NK-92 treated with Interleukin-12 subunit alpha and Interleukin-12 subunit beta, amount 100 ng/mL, for 24 hours (cell line): ENCODE measurements at regions not wholly inside any gene's neighbourhood (a gene's known extent, or its start where the extent isn't known, plus 50 kb on each side); places are given as distances from the start of the nearest gene placed in this dataset.

ENCODE experiments used
- DNase-seq: peaks from one replicate; lab custom pipeline; 2025; lab: John Stamatoyannopoulos, UW

DNA sequence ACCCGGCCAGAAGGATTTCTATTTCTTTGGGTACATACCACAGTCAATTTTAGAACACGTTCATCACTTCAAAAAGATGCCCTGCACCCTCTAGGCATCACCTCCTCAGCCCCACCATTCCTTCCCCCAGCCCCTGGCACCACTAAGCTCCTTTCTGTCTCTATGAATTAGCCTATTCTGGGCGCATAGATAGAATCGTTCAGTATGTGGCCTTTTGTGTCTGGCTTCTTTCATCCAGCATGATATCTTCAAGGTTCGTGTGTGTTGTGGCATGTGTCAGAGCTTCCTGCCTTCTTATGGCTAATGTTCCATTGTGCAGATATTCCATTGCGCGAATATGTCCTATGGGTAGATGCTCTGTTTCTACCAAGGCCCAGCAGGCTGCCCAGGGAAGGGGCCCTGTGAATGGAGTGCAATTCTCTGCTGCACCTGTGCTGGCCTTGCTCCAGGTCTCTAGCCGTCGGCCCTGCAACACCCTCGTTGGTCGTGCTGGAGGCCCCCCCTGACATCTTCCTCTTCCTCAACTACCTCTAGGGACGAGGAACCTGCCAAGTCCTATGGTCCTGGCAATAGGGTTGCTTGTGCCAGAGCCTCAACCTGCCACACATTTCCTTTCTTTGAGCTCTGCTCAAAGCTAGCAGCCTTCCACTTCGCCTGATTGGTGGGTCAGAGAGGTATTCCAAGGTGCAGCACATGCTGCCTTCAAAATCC lies 113.5 kb downstream of the RIPK4 start:
- DNase-seq = no peak

DNA sequence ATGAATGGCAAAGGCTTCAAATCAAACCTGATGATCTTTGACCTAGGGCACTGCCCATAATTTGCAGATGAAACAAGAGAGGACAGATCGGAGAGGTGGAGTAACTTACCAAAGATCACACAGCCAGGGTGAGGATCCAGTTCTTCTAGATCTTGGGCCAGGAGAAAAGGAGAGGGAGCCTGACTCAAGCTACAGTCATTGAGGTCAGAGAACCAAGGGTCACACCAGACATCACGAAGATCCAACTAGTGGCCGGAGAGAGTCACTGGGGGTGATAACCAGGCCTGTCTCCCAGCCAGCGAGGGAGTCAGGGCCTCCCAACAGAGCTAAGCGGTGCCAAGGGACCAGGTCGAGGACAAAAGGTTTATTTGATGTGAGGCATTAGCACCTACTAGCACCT lies 115.0 kb downstream of the RIPK4 start:
- DNase-seq = no peak

DNA sequence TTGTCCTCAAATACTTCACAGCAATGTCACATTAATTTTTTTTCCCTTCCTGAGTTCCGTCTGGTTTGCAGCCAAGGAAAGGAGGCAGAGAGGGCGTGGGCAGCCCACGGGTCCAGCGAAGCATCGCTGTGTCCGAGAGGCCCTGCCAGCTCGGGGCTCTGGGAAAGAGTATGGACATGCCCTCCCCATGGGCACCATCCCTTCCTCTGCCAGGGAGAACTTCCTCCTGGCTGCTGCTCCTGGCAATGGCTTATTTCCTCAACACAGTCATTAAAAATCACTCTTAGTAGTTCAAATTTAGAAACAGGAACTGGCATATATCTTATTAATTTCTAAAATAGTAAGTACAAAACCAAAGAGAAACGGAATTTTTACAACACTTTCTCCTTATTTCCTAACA lies 115.4 kb downstream of the RIPK4 start:
- DNase-seq = no peak

DNA sequence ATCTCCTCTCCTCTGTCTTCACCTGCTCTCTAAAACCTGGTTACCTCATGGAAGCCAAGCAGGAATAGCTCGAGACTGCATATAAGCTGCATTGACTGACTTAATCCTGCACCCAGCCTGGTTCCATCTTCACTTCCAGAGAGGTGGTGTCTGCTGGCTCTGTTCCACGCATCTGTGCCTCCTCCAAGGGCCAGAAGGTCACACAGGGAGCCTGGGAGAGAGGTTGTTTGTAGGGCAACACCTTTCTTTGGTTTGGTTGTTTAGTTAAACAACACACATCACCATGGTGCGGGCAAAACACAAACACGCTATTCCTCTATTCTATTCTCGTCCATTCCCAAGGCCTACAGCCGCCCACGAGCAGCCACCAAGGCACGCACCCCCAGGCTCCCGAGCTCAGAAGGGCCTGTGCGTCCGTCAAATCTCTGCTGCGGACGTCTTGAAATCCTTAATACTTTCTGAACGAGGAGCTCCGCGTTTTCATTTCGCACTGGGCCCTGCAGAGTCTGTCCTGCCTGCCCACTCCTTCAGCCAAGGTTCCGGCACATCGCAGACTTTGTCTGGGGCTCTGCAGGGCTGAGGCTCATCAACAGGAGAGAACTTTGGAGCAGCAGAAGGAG lies 116.2 kb downstream of the RIPK4 start:
- DNase-seq = no peak

DNA sequence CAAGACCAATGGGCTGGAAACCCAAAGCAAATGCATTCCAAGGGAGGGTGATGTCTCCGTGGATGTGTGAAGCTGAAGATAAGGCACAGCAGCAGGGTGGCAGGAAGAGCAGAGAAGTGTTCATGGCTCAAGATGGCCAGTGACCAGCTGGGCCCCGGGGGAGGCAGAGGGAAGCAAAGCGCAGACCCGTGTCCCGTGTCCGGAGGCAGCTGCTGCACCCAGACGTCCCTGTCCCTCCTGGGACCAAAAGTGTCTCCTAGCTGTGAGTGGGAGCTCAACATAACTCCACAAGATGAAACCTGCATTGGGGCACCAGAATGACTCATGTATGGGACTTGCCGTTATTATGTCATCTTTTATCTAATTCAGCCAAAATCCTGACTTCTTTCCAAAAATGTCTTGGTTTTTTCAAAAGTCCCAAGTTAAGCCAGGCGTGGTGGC lies 118.2 kb downstream of the RIPK4 start:
- DNase-seq = no peak

DNA sequence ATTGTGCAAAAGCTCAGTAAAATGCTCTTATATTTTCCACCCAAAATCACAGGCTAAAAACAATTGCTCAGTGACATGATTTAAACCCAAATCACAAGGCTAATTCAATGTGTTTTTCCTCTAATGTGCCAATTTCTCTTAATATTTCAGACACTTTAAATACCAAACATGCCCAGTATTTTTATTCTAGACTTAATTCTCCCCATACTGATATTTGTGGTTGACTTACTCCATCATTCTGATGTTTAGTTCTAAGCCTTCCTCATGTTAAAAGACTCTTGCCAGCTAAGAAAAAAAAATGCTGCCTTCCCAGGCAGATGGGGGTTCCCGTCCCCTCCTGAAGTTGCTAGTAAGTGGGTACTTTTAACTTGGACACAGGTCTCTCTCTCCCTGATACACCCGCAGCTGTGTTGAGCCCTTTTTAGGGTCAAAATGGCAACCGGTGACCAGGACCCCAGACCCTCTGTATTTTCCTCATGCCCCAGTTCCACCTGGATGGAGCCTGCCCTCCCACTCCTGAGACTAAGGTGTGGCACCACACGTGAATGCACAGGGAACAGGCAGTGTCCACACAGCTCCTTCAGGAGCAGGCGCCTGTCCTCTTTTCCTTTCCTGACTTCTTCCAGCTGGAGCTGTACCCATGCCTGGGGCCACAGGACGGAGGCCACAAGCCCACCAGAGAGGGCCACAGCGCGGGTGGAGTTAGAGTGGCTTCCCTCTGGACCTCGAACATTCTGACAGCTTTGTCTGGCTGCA lies 118.9 kb downstream of the RIPK4 start:
- DNase-seq = no peak

DNA sequence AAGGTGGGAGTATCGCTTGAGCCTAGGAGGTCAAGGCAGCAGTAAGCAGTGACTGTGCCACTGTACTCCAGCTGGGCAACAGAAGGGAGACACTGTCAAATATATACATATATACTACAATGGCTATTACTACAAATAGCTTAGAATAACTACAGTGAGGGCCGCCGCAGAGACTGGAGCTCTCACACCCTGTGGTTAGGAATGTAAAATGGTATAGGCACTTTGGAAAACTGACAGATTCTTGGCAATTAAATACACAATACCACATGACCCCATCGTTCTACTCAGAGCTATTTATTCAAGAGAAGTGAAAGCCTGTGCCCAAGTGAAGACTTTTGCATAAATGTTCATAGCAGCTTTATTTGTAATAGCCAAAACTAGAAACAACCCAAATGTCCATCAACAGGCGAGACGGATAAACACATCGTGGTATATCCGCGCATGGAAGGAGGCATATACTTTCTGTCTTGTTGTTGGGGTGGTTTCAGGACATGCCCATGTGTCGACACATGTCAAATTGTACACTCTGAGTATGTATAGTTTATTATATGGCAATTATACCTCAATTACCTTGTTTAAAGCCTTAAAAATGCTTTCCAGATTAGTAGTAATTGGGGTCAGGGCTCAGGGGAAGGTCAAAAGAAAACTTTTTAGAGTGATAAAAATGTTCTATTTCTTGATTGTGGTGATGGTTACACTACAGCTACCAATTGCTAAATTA lies 123.4 kb downstream of the RIPK4 start:
- DNase-seq = no peak

DNA sequence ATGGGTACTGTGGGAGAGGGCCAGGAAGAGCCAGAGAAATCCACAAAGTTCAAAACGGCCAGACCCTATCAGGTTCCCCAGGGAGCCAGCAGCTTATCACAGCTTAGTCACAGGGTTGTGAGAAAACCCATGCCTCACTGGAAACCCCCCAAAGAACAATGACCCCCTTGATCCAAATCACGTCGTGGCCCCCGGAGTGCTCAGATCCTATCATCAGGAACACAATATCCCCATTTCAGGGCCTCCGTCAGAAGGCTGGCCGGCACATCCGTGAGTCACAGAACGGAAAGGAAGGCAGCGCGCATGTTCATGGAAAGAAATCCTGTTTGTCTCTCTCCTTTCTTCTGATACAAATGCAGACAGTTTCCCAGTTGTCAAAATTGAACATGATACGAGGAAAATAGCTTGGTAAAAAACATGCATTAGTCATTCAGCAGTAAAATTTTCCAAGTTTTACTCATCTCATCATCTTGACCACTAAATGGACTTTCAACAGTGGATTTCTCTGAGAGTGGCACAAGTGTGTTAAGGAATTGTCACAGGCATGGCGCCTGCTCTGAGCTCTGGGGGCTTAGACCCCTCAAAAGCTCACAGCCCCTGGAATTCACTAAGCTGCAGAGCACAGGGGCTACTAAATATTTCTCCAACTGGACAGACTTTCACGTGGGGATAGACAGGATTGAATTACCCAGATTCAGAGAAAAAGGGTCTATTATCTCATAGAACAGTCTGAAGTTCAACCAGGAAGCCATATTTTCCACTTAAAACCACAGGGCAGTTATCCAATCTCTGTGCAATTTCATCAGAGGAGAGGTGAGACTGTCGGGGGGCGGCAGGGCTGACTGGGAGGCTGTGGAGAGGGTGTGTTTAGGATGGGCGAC lies 124.8 kb downstream of the RIPK4 start:
- no peak for DNase-seq

DNA sequence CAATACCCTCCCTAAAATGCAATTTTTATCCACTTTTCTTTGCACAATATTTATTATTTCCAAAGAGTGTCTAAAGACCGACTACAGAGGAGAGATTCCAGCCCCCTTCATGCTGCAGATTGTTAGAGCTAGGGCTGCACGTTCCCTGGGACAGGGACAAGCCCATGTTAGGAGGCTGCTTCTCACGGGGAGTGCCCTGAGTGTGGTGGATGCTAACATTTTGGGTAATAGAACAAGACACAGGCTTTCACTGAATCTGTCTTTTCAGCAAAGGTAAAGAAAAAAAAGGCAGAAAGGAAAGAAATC lies 125.4 kb downstream of the RIPK4 start:
- no peak for DNase-seq

DNA sequence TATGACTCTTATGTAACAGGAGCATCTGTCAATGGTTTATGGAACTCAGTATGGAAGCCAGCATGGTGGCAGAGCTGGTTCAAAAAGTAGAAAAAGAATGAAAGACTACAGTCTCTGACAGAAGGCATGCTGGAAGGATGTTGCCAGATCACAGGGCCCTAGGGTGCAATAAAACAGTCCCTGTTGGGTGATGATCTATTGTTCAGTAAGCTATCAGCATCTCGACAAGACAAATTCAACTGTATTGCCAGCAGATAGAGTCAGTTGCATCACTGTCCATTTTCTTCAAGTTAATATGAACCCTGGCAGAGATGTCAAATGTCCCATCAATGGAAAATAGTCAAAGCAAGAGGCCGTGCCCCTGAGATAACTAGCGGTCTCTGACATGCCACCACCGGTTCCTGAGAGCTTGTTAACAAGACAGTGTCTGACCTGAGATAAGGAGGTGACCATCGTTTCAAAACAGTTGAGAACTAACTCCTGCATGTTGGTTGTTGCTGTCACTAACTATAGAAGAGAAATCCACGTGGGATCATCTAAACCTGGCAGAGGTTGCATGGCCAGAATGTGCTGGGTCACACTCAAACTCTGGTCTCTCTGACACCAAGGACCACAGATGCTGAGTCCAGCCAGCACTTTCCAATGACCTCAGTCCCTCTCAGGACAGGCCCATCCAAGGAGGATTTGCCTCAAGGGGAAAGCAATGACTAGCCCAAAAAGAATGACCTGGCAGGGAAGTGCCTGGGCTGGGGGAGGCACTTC lies 125.9 kb downstream of the RIPK4 start:
- no peak for DNase-seq

DNA sequence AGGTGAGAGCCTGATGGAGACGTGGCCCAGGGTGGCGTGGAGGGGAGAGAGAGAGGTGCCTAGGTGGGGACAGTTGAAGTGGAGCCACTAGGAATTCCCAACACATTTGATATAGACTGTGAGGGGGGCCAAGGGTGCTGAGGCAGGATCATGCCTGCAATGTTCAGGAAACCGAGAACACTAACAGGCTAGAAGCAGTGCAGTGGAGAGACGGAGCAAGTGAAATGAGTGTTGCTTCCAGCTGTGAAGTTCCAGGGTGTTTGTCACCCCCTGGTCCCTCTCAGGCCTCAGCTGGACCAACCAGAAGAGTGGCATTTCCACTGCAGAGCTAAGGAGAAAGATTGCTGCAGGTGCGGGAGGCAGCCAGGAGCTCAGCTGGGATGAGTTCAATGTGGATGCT lies 127.1 kb downstream of the RIPK4 start:
- no peak for DNase-seq

DNA sequence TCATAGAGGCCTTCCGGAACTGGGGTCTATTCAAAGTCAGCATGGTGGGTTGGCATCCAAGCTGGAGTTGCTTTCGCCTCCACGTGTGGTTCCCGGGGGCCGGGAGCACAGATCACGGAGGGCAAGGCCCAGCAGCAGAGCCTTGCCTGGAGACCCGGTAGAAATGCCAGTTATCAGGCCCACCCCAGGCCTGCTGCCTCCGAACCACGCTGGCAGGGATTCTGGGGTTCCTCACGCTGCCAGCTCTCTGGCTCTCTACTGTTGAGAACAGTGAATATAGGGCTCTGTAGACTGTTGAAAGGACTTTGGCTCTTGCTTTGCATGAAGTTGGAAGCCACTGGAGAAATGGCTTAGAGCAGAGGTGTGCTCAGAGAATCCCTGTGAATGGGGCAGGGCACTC lies 127.5 kb downstream of the RIPK4 start:
- no peak for DNase-seq

DNA sequence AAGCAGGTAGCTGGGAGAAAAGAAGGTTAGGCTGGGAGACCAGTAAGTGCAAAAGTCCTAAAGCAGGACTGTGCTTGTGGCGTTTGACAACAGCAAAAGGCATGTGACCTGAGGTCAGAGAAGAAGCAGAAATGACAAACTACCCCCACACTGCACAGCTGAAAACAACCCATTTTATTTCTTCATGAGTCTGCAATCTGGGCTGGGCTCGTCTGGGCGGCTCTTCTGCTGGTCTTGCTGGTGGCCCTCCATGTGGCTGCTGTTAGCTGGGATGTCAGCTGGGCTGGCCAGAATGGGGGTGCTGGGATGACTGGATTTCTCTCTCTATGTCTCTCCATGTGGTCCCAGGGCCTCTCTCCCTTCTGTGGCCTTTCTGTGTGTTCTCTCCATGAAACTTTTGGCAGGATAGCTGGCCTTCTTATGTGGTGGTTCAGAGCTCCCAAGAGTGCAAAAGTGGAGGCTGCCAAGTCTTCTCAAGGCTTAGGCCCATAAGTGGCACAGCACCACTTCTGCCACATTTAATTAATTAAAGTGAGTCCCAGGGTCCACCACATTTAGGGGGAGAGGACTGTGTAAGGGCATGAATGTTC lies 128.6 kb downstream of the RIPK4 start:
- no peak for DNase-seq

DNA sequence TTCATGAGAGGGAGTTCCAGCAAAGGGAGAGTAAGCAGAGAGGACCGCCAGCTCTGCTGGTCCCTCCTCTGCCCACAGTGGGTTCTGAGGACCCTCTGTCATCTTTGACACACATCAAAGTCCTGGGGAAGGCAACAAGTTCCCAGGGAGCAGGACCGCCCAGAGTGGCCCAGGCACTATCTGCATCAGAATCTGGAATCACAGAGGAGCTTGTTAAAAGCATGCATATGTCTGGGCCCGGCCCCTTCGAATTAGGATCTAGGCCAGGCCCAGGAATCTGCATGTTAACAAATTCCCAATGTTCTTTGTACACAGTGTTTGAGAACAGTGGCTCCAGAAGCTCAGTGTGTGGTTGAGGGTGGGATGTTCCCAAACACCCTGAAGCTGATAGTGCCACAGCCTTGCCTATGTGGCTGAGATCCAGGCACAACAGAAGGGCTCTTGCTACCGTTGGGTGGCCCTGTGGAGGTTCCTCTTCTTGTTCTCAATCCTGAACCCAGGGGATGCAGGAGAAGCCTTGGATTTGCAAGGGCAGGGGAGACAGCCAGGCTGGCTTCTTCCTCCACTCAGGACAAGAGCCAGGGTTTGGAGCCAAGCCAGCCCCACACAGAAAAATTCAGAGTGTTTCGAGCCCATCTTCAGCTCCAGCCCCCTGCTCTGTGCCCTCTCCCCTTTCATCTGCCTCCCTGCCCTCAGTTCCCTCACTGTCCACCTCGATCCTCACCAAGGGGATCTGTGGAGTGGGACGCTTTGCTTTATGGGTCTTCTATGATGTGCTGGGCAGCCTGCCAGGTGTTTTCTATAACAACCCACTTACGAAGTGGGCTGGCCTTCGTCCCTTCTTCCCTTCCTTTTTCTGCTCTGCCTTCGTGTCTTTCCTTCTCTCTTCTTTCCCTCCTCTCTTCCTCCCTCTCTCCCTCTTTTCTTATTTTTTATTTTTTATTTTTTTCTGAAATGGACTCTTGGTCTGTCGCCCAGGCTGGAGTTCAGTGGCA lies 129.0 kb upstream of the TMPRSS2 start:
- DNase-seq = no peak

DNA sequence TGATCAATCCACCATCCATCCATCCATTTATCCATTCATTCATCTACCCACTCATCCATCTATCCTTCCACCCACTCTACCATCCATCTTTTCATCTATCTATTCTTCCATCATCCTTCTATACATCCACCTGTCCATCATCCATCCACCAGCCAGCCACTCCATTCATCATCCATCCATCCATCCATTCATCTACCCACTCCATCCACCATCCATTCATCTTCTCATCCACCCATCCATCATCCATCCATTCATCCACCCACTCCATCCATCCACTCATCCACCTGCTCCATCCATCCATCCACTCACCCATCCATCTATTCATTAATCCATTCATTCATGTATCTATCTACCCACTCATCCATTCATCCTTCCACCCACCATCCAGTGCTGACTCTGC lies 127.9 kb upstream of the TMPRSS2 start:
- DNase-seq = no peak

DNA sequence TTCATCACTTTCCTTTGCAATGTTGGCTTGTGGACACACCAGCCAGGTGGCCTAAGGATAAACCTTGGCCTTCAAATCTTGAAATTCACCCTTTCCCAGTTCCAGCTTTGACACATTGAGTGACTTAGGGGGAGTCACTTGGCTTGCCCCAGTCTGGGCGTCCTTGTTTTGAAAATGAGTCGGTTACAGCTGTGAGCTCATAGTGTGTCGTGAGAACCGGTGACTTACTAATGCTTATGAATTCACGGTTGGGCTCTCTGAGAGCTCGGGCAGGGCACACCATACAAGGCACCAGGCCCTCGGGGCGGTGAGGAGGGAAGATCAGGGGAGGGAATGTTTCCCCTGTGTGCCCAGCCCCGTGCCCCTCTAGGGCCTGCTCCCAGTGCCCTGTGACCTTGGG lies 126.9 kb upstream of the TMPRSS2 start:
- no peak for DNase-seq

DNA sequence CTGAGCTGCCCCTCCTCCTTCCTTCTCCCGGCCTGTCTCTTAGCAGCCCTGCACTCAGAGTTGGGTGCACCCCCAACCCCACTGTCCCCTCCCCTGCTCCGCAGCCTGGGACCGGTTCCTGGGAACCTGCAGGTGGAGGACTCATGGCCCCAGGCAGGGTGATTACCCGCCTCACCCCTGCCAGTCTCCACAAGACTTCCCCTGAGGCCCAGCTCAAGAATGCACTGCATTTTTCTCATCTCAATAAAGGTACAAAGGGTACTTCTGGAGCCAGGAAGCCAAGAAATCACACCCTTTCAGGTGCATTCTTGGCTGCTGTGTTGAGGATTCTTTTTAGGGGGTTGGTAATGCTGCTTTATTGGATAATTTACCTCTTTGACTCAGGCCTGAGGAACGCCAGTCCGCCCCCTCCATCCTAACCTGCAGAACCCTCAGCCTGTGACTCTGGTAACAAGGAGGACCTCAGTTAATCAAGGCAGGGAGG lies 126.3 kb upstream of the TMPRSS2 start:
- DNase-seq = no peak

DNA sequence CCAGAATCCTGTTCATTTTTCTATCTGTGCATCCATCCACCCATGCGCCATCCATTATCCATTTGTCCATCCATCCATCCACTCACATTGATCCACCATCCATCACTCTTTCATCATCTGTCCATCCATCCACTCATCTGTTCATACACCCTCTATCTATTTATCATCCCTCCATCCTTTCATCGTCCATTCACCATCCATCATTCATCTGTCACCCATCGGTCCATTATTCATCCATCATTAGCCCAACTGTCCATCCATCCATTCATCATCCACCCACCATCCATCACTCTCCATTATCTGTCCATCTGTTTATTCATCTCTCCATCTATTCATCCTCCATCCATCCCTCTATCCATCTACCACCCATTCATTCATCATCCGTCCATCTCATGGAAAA lies 125.7 kb upstream of the TMPRSS2 start:
- no peak for DNase-seq

DNA sequence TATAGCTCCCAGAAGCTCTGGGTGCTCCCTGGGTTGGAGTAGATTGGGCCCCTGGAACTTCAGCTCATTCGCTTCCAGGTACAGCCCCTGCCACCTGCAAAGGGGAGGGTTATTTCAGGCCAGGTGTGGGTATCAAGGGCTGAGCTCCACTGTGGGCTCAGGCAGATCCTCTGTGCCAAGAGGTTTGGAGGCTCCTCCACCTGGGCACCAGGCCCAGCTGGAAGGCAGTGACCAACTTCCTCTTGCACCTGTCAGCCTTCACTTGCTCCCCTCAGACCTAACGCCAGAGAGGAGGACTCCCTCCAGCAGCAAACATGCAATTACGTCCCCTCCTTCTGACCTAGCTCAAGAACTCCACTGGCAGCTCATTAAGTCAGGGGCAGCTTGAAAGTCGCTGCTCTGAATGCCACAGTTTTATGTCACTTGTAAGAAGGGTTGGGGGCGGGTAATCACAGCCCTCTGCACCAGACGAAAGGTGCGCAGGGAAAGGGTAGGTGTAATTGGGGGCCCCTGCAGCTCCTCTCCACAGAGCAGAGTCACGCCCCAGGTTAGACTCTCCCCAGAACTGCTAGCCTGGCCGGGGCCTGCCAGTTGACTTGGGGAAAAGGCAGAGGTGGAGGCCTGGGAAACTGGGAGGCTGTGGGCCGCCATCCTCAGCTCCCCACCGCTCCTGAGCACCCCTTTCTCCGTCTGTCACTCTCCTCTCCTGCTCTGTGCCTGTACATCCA lies 125.0 kb upstream of the TMPRSS2 start:
- DNase-seq = no peak
